ENCODE measurements at regions not wholly inside any gene's neighbourhood (a gene's known extent, or its start where the extent isn't known, plus 50 kb on each side); places are given as distances from the start of the nearest gene placed in this dataset.

DNA sequence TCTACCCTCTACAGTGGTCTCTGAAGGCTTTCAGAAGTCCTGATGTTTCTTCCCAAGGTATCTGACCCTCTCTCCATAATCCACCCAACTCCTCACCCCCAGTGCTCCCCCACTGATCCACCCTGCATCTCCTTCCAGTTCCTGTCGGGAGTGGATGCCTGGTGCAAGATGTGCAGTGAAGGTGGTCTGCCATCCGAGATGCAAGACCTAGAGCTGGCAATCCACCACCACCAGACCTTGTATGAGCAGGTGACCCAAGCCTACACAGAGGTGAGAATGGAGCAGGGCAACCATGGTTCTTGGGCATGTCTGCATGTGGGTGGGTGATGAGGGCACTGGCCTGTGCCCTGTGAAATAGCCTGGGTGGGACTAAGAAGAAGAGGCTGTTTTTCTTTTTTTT, 337.8 kb upstream of the ROPN1 start:
- Histone ChIP-seq H3K9ac (ENCODE audit: insufficient read depth, low read length) (no peak overlapping the region), H4K20me1 (ENCODE audit: control insufficient read depth, extremely low read depth, insufficient read depth, low read length) (no peaks in the 10 kb centered on the region), H3K4me2 (ENCODE audit: extremely low read depth, insufficient read depth, low read length) (no peak overlapping the region), H2AFZ (ENCODE audit: low read length) (no peak overlapping the region), H3K4me1 (ENCODE audit: control insufficient read depth, extremely low read depth, insufficient read depth, low read length) (no peaks in the 10 kb centered on the region), H3K4me3 (replicated peaks in 1 of 4; ENCODE audit: control extremely low read depth in 1 of 4, insufficient read depth in 1 of 4, low read depth in 3 of 4, low read length in 4 of 4) (no peak overlapping the region), H3K36me3 (ENCODE audit: control insufficient read depth, insufficient read depth, low read length) (no peaks in the 10 kb centered on the region), H3K9me3 (ENCODE audit: control insufficient read depth, insufficient read depth, low read depth, low read length) (no peaks in the 10 kb centered on the region), H3K27me3 (ENCODE audit: control insufficient read depth, insufficient read depth, low read length) (no peaks in the 10 kb centered on the region), H3K27ac (ENCODE audit: insufficient read depth, low read length) (no peak overlapping the region), H3K79me2 (ENCODE audit: control insufficient read depth, insufficient read depth, low read length) (no peaks in the 10 kb centered on the region)
- DNase-seq (ENCODE audit: low read depth in 2 of 2) = no peak
- TF ChIP-seq, protein P1, sequence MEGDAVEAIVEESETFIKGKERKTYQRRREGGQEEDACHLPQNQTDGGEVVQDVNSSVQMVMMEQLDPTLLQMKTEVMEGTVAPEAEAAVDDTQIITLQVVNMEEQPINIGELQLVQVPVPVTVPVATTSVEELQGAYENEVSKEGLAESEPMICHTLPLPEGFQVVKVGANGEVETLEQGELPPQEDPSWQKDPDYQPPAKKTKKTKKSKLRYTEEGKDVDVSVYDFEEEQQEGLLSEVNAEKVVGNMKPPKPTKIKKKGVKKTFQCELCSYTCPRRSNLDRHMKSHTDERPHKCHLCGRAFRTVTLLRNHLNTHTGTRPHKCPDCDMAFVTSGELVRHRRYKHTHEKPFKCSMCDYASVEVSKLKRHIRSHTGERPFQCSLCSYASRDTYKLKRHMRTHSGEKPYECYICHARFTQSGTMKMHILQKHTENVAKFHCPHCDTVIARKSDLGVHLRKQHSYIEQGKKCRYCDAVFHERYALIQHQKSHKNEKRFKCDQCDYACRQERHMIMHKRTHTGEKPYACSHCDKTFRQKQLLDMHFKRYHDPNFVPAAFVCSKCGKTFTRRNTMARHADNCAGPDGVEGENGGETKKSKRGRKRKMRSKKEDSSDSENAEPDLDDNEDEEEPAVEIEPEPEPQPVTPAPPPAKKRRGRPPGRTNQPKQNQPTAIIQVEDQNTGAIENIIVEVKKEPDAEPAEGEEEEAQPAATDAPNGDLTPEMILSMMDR (conservative IDR thresholded peaks at IDR 0.05 in 1 of 2, IDR thresholded peaks at IDR 0.05 in 1 of 2; ENCODE audit: low read depth in 1 of 2, low read length in 2 of 2) = no peak
- no peak for TF ChIP-seq EZH2 (IDR thresholded peaks at IDR 0.05; ENCODE audit: low read length, missing control alignments)

DNA sequence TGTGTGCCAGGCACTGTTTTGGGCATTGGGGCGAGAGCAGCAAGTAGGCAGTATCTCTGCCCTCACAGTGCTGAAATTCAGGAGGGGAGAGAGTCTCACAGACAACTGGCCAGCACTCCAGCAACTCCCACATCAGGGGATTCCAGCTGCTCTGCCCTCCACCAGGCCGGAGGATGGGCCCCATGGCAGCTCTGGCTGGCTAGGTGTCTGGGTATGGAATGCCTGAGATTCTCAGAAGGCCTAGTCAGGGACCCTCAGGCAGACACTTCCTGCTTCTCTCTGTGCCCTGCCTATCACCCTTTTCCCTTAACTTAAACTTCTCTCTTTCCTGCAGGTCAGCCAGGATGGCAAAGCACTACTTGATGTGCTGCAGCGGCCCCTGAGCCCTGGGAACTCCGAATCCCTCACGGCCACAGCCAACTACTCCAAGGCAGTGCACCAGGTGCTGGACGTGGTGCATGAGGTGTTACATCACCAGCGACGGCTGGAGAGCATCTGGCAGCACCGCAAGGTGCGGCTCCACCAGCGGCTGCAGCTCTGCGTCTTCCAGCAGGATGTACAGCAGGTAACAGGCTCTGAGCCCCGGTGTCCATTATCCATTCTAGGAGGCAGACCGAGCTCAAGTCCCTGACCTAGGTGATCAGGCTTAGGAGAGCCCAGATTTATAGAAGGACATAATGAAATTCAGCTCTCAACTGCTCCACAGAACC, 342.2 kb upstream of the ROPN1 start:
- no peak for DNase-seq (ENCODE audit: low read depth in 2 of 2)
- H3K27me3 ChIP-seq (ENCODE audit: control insufficient read depth, insufficient read depth, low read length) = no peaks in the 10 kb centered on the region

GRCh38 chr3:124336067-124336656, 344.2 kb upstream of the ROPN1 start:
- Histone ChIP-seq H3K9ac (ENCODE audit: insufficient read depth, low read length) (no peak overlapping the region), H3K4me2 (ENCODE audit: extremely low read depth, insufficient read depth, low read length) (no peak overlapping the region), H3K79me2 (ENCODE audit: control insufficient read depth, insufficient read depth, low read length) (no peaks in the 10 kb centered on the region), H4K20me1 (ENCODE audit: control insufficient read depth, extremely low read depth, insufficient read depth, low read length) (no peaks in the 10 kb centered on the region), H3K27me3 (ENCODE audit: control insufficient read depth, insufficient read depth, low read length) (peaks cover 2% of the 10 kb centered on the region), H3K4me1 (ENCODE audit: control insufficient read depth, extremely low read depth, insufficient read depth, low read length) (no peaks in the 10 kb centered on the region), H3K9me3 (ENCODE audit: control insufficient read depth, insufficient read depth, low read depth, low read length) (no peaks in the 10 kb centered on the region), H3K27ac (ENCODE audit: insufficient read depth, low read length) (no peak overlapping the region), H3K36me3 (ENCODE audit: control insufficient read depth, insufficient read depth, low read length) (no peaks in the 10 kb centered on the region), H3K4me3 (replicated peaks in 1 of 4; ENCODE audit: control extremely low read depth in 1 of 4, insufficient read depth in 1 of 4, low read depth in 3 of 4, low read length in 4 of 4) (no peak overlapping the region), H2AFZ (ENCODE audit: low read length) (no peak overlapping the region)
- DNase-seq (ENCODE audit: low read depth in 2 of 2) = no peak
- TF ChIP-seq EZH2 (IDR thresholded peaks at IDR 0.05; ENCODE audit: low read length, missing control alignments) = no peak
- TF ChIP-seq, protein P1 (conservative IDR thresholded peaks at IDR 0.05 in 1 of 2, IDR thresholded peaks at IDR 0.05 in 1 of 2; ENCODE audit: low read depth in 1 of 2, low read length in 2 of 2) = no peak

More for the DNA sequence above, 342.2 kb upstream of the ROPN1 start:
- Histone ChIP-seq H3K4me1 (ENCODE audit: control insufficient read depth, extremely low read depth, insufficient read depth, low read length) (no peaks in the 10 kb centered on the region), H3K9ac (ENCODE audit: insufficient read depth, low read length) (no peak overlapping the region), H4K20me1 (ENCODE audit: control insufficient read depth, extremely low read depth, insufficient read depth, low read length) (no peaks in the 10 kb centered on the region), H2AFZ (ENCODE audit: low read length) (no peak overlapping the region), H3K79me2 (ENCODE audit: control insufficient read depth, insufficient read depth, low read length) (no peaks in the 10 kb centered on the region), H3K4me3 (replicated peaks in 1 of 4; ENCODE audit: control extremely low read depth in 1 of 4, insufficient read depth in 1 of 4, low read depth in 3 of 4, low read length in 4 of 4) (no peak overlapping the region), H3K36me3 (ENCODE audit: control insufficient read depth, insufficient read depth, low read length) (no peaks in the 10 kb centered on the region), H3K9me3 (ENCODE audit: control insufficient read depth, insufficient read depth, low read depth, low read length) (no peaks in the 10 kb centered on the region), H3K27ac (ENCODE audit: insufficient read depth, low read length) (no peak overlapping the region), H3K4me2 (ENCODE audit: extremely low read depth, insufficient read depth, low read length) (no peak overlapping the region)
- no peak for TF ChIP-seq EZH2 (IDR thresholded peaks at IDR 0.05; ENCODE audit: low read length, missing control alignments)
- TF ChIP-seq, protein P1 (conservative IDR thresholded peaks at IDR 0.05 in 1 of 2, IDR thresholded peaks at IDR 0.05 in 1 of 2; ENCODE audit: low read depth in 1 of 2, low read length in 2 of 2) = no peak

Measured in fibroblast of lung (primary cell).